Activated T-cell treated with anti-CD3 and anti-CD28 coated beads for 48 hours (primary cell): ENCODE measurements at regions not wholly inside any gene's neighbourhood (a gene's known extent, or its start where the extent isn't known, plus 50 kb on each side); places are given as distances from the start of the nearest gene placed in this dataset.

ENCODE experiments used
- DNase-seq: peaks from one replicate; pipeline ENCODE4 v3.0.0-alpha.2; 2020; ENCODE audit warnings: low read depth

- no peak for DNase-seq
Observed at GRCh38 chr2:62369541-62370202, 136.3 kb downstream of the TMEM17 start.

DNA sequence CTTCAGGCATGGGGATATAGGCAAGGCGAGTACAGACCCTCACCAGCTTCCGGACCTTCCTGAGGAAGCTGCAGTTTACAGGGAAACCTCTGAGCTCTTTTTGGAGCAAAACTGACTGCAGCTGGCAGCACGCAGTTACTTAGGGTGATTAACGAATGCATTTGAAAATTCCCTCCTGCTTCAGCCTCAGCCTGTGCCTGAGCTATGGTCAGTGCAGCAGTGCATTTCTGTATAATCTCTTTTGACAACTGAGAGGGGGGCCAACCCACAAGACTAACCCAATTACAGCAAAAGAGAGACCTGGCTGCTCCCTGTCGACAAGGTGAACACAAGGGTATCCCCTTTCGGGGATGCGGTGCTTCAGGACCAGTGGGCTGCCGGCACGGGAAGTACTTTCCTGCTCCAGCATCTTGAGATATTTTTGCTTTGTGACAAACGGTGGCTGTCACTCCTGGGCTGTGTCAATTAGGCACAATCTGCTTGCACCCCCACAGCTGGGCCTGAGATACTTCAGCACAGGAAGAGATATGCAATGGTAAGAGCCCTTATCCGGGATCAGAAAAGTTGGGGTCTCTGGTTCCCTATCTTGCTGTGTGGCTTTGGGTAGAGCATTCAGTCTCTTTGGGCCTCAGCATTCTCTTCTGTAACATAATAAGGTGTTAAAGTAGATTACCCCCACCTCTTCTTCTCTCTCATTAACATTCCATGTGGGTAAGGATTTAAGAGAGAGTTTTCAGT, 141.0 kb downstream of the TMEM17 start:
- DNase-seq, result no peak

DNA sequence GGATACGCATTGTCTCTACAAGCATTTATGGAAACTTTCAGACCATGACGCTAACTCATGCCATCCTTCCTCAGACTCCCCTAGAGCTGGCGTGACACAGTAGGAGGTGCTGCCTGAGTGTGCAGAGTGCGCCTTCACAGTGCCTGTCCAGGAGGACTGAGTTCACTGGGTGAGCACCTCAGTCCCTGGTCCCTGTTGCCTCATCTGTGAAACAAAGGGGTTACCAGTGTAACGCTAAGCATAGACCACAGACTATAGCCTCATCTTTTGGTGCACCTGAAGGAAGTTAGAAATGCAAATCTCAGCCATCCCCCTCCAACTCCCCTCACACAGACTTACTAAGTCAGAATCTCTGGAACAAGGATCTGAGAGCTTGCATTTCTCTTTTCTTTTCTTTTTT, 142.8 kb downstream of the TMEM17 start:
- no peak for DNase-seq

GRCh38 chr2:62362561-62362960, 143.4 kb downstream of the TMEM17 start:
- no peak for DNase-seq

DNA sequence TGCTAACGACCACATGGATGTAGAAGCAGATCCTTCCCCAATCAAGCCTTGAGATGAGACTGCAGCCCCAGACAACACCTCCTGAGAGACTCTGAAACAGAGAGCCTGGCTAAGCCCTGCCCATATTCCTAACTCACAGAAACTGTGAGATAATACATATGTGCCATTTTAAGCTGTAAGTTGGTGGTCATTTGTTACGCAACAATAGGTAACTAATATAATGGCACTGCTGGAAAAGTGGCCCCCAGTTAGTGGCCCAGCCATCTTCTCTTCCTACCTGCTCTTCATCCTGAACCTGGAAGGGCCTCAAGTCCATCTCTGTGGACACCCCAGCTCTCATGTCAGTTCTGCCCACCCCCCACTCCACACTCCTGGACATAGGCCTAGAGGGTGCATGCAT, 144.0 kb downstream of the TMEM17 start:
- no peak for DNase-seq

GRCh38 chr2:62354771-62355561, 151.0 kb downstream of the TMEM17 start:
- no peak for DNase-seq

DNA sequence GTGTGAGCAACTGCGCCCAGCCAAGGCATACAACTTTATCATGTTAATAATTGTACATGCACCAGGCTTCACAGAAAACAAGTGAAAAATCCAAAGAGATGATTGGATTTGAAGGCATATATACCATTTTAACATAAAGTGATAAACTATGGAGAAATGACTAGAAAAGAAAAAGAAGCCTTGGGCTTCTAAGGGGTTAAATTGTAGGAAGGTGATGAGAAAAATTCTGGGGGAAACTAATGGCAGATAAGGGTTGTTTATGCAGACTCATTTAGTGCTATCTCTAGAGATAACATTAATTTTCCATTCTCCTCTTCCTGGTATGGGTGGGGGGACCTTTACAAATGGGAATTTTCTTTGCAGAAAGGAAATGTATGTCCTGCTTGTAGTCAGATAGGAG, 154.0 kb downstream of the TMEM17 start:
- no peak for DNase-seq

GRCh38 chr2:62349788-62350187, 153.9 kb downstream of the B3GNT2 start:
- no peak for DNase-seq

- no peak for DNase-seq
Observed at GRCh38 chr2:62348700-62349099, 152.8 kb downstream of the B3GNT2 start.

DNA sequence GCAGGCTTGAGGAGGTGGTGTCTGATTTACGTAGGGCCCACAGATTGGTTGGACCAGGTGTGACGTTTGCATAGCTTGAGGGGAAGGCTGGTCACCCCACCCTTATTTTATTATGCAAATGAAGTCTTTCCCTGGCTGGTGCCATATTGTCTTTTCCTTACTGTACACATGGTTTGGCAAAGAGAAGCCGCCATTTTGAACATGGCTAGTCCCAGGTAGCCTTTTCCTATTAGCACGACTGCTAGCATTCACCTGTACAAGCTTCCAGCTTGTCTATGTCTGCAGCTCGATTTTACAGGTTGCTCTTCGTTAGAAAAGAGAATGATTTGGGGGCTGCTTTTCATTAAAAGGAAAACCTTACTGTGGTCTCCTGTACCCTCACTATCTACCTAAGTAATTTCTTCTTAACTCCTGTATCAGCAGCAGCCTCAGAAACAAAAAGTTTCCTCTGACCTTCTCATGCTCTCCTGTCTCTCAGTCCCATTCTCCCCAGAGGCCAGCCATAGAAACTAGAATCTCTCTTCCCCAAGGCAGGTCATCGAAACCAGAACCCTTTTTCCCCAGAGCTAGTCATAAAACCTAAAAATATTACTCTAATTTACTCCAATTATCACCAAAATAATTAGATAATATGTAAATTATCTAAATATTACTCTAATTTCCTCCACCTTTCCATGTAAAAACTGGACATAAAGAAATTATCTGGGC, 151.8 kb downstream of the B3GNT2 start:
- no peak for DNase-seq

DNA sequence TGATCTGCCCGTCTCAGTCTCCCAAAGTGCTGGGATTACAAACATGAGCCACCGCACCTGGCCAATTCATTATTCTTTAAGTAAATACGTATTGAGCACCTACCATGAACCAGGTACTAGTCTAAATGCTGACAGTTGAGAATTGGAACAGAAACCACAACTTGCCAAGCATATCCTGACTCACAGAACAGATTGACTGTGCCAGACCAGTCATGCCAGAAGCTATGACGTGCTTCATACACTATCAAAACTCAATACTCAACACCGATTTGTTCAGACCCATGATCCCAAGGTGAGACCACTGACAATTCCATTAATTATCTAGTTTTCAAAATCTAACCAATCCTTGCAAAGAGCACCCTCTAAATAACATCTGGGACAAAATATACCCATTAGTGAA, 148.6 kb downstream of the B3GNT2 start:
- no peak for DNase-seq

GRCh38 chr2:62343636-62344337, 147.9 kb downstream of the B3GNT2 start:
- DNase-seq, result no peak

GRCh38 chr2:62343206-62343605, 147.3 kb downstream of the B3GNT2 start:
- DNase-seq, result no peak

DNA sequence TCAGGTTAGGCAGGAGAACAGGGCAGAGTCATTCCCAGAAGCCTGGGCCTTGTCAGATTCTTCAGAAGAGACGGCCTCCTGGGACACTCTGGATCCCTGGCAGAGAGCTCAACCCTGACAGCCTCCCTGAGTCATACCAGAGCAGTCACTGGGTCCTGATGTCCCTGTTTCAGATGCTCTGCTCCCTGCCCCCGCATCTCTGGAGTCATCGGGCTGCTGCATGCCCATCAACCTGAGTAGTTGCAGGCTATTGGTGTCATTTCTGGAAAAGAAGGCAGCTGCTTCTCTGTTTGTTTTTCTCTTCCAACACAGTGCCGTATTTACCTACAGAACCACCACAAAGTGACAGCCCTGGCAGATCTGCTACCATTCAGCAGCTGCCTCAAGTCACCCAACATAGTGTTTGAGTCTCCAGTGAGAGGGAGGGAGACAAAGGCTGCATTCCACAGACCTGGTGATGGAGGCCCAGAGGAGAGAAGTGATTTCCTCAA, 145.1 kb downstream of the B3GNT2 start:
- DNase-seq, result no peak

DNA sequence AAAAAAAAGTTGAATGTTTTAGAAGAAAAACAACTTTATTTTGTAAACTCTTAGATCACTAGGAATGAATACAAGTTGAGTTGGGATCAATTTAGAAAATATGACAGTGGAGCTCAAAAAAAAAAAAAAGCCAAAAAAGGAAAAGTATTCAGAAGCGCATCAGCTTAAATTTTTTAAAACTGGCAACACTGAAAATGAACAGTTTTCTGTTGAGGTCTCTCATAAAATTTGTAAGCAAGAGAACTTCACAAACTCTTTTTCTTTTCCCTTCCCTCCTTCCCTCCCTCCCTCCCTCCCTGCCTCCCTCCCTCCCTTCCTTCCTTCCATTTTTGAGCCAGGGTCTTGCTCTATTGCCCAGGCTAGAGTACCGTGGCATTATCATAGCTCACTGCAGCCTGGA, 143.9 kb downstream of the B3GNT2 start:
- DNase-seq, result no peak

GRCh38 chr2:62339413-62339812, 143.5 kb downstream of the B3GNT2 start:
- no peak for DNase-seq

GRCh38 chr2:62338111-62338510, 142.2 kb downstream of the B3GNT2 start:
- DNase-seq, result no peak

- DNase-seq, result no peak
Observed at GRCh38 chr2:62337403-62337802, 141.5 kb downstream of the B3GNT2 start.

DNA sequence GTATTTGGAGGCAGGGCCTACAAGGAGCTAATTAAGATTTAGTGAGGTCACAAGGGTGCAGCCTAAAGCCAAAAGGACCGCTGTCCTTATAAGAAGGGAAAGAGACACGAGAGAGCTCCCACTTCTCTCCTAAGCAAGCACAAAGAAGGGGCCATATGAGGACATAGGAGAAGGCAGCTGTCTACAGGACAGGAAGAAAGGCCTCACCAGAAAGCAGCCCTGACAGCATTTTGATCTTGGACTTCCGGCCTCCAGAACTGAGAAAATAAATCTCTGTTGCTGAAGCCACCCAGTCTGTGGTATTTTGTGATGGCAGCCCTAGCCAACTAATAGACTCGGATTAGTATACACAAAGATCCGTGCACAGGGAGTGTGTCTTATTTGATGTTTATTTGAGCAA, 139.7 kb downstream of the B3GNT2 start:
- DNase-seq, result no peak

DNA sequence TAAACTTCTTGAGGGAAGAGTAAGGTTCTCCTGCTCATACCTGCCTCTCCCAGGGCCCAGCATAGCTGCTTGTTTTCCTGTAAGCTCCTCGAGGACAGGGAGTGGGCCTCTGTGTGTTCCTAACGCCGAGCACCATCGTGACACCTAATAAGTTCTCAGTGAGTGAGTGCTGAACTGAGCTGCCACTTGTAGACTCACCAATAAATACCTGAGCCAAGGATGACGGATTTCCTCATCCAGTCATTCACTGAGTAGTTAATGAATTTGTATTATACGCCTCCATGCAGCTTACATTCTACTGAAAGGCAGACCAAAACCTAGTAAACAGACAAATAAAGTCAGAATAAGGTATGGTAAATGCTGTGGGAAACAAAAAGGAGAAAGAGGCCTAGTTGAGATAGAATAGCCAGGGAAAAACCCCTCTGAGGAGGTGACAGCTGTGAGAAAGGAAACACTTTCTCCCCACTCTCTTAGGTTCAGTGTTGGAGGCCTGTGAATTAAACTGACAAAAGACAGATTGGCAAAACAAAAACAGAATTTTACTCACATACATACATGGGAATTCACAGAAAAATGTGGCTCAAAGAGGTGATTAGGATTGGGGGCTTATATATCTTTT, 138.6 kb downstream of the B3GNT2 start:
- no peak for DNase-seq

- DNase-seq, result no peak
Observed at GRCh38 chr2:62334009-62334408, 138.1 kb downstream of the B3GNT2 start.
